HG03095 (cell line): ENCODE measurements at regions not wholly inside any gene's neighbourhood (a gene's known extent, or its start where the extent isn't known, plus 50 kb on each side); places are given as distances from the start of the nearest gene placed in this dataset.
"Not testable (repeated sequence)": the region's sequence is repeated elsewhere in the genome, so short reads cannot be mapped to it uniquely, and the experiment has no call there.

Experiments
- ATAC-seq: cut with Tn5 transposase; IDR thresholded peaks from one replicate; pipeline ENCODE4 v1.9.1; 2021; ENCODE audit warnings: moderate library complexity; ENCODE audit not compliant: unreplicated experiment

- ATAC-seq, result no peak
These were observed 231.4 kb upstream of the TUT7 start for GRCh38 chr9:86585422-86586143.

DNA sequence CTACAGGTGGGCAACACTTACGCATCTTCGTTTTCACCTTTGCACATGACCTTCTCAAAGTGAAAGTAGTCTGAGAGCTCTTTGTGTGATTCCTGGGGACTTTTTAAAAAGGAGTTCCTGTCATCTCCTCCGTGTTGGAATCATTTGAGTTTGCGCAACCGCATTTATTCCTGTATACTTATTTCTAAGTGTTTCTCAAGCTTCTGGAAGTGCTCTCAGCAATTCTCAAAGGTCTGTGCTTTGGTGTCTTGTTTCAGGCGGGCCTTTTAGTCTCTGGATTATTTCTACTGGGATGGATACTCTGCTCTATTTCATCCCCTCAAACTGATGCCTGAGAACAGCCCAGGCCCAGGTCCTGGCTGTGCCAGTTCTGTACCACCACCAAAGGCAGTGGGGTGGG is 226.5 kb upstream of the TUT7 start:
- ATAC-seq, result no peak

GRCh38 chr9:86578722-86579121 is 224.5 kb upstream of the TUT7 start:
- no peak for ATAC-seq

- ATAC-seq, result no peak
These were observed 223.5 kb upstream of the TUT7 start for GRCh38 chr9:86577420-86578333.

DNA sequence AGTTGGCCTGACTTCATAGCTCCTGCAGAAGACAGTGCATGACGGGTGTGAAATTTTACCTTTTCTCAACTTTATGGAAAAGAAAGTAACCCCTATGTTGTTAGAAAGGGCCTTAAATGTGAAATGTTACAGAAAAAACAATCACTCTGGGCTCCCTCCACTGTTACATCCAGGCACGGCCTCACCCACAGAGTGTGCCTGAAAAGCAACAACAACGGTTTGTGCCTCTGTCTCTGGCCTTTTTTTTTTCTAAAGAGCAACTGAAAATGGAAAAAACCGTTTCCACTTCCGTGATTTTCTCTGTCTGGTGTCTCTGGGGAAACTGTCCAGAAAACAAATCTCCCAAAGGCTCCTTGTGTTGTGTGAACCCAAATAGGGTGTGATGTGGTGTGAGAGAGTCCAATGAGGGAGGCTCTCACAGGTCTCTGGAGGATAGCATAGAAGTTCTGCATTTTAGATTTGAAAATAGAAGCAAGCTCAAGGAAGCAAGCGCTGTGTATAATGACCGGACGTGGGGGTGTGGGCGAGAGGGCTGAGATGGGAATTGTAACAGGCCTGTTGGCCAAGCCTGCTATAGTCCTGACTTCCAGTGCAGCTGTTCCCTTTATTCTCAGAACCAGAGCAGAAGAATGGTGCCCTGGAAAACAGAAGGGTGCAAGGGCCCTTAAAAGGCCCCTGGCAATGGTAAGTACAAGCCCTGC is 221.8 kb upstream of the TUT7 start:
- ATAC-seq, result no peak

- ATAC-seq, result no peak
These were observed 220.9 kb upstream of the TUT7 start for GRCh38 chr9:86575137-86575536.

GRCh38 chr9:86573886-86574285 is 219.7 kb upstream of the TUT7 start:
- no peak for ATAC-seq

GRCh38 chr9:86572904-86573303 is 218.7 kb upstream of the TUT7 start:
- ATAC-seq, result no peak

DNA sequence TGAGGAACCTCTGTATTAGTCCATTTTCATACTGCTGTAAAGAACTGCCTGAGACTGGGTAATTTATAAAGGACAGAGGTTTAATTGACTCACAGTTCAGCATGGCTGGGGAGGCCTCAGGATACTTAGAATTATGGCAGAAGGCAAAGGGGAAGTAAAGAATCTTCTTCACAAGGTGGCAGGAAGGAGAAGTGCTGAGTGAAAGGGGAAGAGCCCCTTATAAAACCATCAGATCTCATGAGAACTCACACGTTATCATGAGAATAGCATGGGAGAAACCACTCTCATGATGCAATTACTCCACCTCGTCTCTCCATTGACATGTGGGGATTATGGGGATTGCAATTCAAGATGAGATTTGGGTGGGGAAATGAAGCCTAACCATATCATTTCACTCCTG is 211.4 kb upstream of the TUT7 start:
- ATAC-seq, result not testable (repeated sequence)

DNA sequence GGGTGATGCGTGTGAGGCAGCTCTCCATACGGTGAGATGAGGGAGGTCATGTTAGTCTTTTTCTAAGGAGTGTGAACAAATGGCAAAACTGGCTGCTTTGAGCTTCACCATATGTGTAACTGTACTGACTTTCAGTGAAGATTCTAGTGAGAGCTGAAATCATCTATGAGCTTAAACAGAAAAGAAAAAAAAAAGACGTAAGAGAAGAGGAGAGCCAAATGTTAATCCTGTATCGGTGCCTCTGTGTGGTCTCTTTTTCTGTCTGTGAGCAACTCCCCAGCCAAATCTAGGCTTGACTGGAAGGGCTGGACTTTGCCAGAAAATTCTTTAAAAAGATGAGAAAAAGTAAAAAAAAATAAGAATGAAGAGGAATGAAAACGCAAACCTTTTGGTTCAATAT is 209.7 kb upstream of the TUT7 start:
- no peak for ATAC-seq

DNA sequence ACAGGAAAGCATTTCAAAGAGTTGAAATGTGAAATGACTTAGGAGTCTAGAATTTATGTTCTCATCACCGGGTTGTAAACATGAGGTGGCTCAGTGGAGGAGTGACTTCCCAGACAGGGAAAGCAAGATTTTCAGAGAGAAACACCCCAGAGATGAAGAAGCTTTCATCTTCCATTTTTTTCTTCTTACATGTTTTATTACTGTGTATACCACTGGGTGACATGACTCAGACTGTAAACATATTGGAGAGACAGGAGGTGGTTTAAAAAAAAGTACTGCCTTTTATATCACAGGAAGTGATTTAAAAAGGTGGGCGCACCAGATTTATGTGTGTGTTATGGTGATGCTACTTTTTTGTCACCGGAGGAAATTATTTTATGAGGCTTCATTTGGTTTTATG is 209.1 kb upstream of the TUT7 start:
- ATAC-seq, result no peak

GRCh38 chr9:86562691-86563090 is 208.5 kb upstream of the TUT7 start:
- no peak for ATAC-seq

DNA sequence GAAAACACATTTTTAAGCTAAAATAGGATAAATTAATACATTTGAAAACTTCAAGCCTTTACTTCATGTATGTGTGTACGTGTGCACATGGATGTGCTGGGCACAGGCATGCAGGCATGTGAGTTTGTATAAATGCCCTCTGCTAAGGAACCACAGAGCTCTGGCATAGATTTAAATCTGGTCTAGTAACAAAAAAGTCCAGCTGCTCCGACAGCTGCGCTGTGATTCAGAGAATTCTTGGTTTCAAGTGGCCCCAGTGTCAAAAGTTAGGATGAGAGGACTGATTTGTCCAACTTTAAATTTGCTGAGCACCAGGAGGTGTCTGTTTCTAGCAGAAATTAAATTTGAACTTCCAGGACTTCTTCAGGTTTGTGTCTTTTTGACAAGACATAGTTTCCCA is 203.7 kb upstream of the TUT7 start:
- ATAC-seq, result no peak

- ATAC-seq, result no peak
These were observed 203.0 kb upstream of the TUT7 start for GRCh38 chr9:86557063-86557766.

- ATAC-seq, result no peak
These were observed 201.5 kb upstream of the TUT7 start for GRCh38 chr9:86555661-86556060.

- no peak for ATAC-seq
These were observed 196.2 kb upstream of the TUT7 start for GRCh38 chr9:86550401-86550800.

DNA sequence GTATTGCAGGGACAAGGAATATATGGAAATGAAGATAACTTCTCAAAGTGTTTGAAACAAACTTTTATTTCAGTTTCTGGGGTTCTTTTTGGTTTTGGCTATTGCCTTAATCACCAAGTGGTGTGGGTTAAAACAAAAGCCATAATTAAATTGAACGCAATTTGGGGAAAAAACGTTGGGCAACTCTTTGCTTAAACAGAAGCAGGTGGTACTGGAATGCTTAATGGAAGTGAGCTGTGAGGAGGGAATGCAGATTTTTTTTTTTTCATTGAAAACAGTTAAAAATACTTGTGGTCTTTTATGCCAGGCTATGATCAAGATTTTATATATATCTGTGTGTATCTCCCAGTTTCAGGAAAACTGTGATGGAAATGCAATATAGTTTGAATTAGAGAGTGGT is 195.7 kb upstream of the TUT7 start:
- no peak for ATAC-seq

DNA sequence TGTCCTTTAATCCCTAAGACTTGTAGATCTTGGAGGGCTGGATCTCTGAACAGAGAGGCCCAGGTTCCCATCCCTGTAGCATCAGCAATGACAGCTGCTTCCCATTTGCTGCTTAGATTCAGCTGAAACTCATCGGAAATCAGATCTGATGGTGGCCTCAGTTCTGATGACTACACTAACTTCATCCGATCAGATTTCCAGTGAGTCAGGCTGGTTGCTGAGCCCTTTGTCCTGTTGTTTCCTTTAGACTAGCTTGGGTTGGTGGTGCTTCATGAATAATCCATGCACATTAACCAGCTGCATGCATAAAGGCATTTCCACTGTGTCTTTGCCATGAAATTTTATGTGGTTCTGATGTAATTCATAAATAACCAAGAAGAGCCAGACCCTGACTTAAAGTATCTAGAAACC is 195.2 kb upstream of the TUT7 start:
- no peak for ATAC-seq

DNA sequence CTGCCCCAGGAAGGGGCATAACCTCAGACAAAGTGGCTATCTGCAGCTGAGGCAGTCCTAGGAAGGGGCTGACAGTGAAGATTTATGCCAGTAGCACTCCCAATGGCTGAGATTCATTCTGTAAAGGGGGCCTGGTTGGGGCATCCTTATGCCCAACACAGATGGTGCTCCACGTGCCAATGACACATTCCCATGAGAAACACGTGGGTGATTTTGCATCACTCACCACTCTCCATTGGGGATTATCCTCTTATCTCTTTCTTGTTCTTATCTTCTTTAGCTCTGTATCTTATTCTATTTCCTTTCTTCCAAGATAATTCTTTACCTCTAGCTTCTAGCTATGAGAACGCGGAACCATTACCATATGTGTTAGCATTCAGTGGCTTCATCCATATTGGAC is 194.0 kb upstream of the TUT7 start:
- no peak for ATAC-seq

DNA sequence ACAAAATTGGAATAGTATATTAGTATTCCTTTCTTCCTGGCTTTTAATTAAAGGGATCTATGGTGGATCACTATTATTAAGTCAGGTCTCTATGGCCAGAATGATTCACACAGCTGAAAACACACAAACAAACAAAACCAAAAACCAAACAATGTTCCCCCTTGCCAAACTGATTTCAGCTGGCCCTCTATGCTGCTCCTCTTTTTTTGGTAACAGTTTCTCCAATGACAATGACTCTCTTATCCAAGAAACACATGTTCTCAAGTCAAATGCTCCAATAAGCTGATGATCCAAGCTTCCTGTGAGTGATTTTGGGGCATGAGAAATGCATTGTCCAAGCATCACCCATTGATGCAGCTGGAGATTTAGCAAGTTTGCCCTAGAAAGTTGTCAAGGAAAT is 193.4 kb upstream of the TUT7 start:
- no peak for ATAC-seq

DNA sequence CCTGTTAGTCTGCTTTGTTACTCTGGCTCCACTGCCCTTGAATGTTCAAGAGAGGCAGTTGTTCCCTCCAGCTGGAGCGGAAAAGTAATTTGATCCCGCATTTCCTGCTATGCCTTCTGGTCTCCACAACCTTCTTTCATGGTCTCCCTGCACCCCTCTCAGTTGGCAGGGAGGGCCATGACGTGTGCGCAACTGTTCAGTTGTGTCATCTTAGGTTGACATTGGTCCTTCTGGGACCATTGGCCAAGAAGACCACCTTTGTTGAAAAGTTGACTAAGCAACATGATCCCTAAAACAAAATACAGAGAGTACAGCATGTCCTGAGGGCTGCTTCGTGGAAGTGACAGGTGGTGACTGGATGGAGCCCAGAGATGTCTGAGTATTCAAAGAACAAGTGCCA is 192.5 kb upstream of the TUT7 start:
- no peak for ATAC-seq
